BLaER1 treated with 17β-estradiol and CSF1 and Interleukin-3, amounts not matched to agents 10 nM and 100 nM (cell line): ENCODE measurements at regions not wholly inside any gene's neighbourhood (a gene's known extent, or its start where the extent isn't known, plus 50 kb on each side); places are given as distances from the start of the nearest gene placed in this dataset.
"Not testable (repeated sequence)": the region's sequence is repeated elsewhere in the genome, so short reads cannot be mapped to it uniquely, and the experiment has no call there.

Experiments
- H3K27ac ChIP-seq, 11 experiments: shearing (Covaris generic); formaldehyde crosslinking; 2 replicates each; pipeline ENCODE4 v1.8.1; 2022
- H3K27me3 ChIP-seq, 11 experiments: shearing (Covaris generic); formaldehyde crosslinking; 2 replicates each; pipeline ENCODE4 v1.8.1; 2022
- H3K36me3 ChIP-seq, 11 experiments: shearing (Covaris generic); formaldehyde crosslinking; 2 replicates each; pipeline ENCODE4 v1.8.1; 2022
- H3K4me1 ChIP-seq, 10 experiments: shearing (Covaris generic); formaldehyde crosslinking; 2 replicates each; pipeline ENCODE4 v1.8.1; 2022
- H3K4me2 ChIP-seq, 11 experiments: shearing (Covaris generic); formaldehyde crosslinking; 2 replicates each; pipeline ENCODE4 v1.8.1; 2022
- H3K4me3 ChIP-seq, 10 experiments: shearing (Covaris generic); formaldehyde crosslinking; 2 replicates each; pipeline ENCODE4 v1.8.1; 2022
- H3K9ac ChIP-seq, 11 experiments: shearing (Covaris generic); formaldehyde crosslinking; 2 replicates each; pipeline ENCODE4 v1.8.1; 2022
- H3K9me3 ChIP-seq, 11 experiments: shearing (Covaris generic); formaldehyde crosslinking; replicated peaks in 1 of 11; 2 replicates each; pipeline ENCODE4 v1.8.1; 2022
- H4K20me1 ChIP-seq, 11 experiments: shearing (Covaris generic); formaldehyde crosslinking; 2 replicates each; pipeline ENCODE4 v1.8.1; 2022
- Cebpa-rat ChIP-seq, 11 experiments: shearing (Covaris generic); IDR thresholded peaks; 2 replicates each; pipeline ENCODE4 v1.8.1; 2022

GRCh38 chr10:121138112-121138860 lies 287.1 kb downstream of the WDR11 start:
- H3K27ac ChIP-seq = no peak overlapping the region
- no peaks in the 10 kb centered on the region for H4K20me1 ChIP-seq

DNA sequence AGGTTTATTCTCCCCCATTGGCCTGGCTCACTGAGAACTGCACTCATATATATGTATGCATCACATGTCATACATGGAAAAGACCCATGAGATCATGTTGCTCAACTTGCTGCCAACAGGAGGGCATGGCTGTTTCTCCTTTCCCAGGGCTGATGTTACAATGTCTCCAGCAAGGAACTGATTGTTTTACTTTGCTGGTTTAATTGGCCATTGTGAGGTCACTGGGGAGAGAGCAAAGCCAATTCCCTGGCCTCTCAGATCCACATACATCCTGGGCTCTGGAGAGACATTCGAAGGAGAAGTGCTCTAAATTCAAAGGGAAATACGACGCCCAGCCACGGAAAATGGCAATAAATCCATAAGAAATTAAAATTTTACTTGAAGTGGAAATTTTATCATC lies 287.8 kb downstream of the WDR11 start:
- Histone ChIP-seq H3K9ac (no peak overlapping the region), H3K36me3 (no peaks in the 10 kb centered on the region), H3K9me3 (peaks cover 17 to 33% (median 23%) of the 10 kb centered on the region in 11 experiments), H3K4me3 (no peak overlapping the region), H3K27ac (no peak overlapping the region), H3K4me2 (no peak overlapping the region), H3K4me1 (no peaks in the 10 kb centered on the region), H3K27me3 (no peaks in the 10 kb centered on the region), H4K20me1 (no peaks in the 10 kb centered on the region)
- no peak for TF ChIP-seq Cebpa-rat (IDR thresholded peaks at IDR 0.05)

More at GRCh38 chr10:121138112-121138860, 287.1 kb downstream of the WDR11 start:
- H3K27me3 ChIP-seq = no peaks in the 10 kb centered on the region
- H3K36me3 ChIP-seq = no peaks in the 10 kb centered on the region
- no peak for TF ChIP-seq Cebpa-rat (IDR thresholded peaks at IDR 0.05)
- no peaks in the 10 kb centered on the region for H3K4me1 ChIP-seq
- H3K9ac ChIP-seq = no peak overlapping the region
- H3K9me3 ChIP-seq = peaks cover 11 to 27% (median 16%) of the 10 kb centered on the region in 11 experiments
- H3K4me2 ChIP-seq = no peak overlapping the region
- no peak overlapping the region for H3K4me3 ChIP-seq

GRCh38 chr10:121145802-121146395 lies 294.7 kb downstream of the WDR11 start:
- H3K4me1 ChIP-seq, H3K9ac ChIP-seq, H3K36me3 ChIP-seq, H3K27ac ChIP-seq, H3K4me2 ChIP-seq, H3K4me3 ChIP-seq, H3K27me3 ChIP-seq, H4K20me1 ChIP-seq: not testable (repeated sequence)
- H3K9me3 ChIP-seq = peaks cover 52 to 64% (median 58%) of the 10 kb centered on the region in 11 experiments

DNA sequence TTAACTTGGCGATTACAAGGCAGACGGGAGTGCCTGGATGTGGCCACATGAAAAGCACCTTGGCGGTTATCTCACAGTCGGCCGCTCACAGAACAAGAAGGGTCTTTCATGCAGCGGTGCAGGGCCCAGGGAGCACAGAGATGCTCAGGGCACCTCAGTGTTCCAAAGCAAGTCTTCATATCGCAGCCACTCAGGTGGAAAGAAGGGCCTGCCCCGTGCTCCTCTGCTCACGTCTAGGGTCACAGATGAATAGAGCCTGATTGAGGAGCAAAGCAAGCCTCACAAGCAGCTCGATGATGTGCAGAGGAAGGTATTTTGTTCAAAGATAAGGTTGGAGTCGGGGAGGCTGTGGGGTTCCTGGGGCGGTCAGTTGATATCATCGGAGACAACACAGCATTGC lies 297.8 kb downstream of the WDR11 start:
- no peaks in the 10 kb centered on the region for H4K20me1 ChIP-seq
- H3K27me3 ChIP-seq = no peaks in the 10 kb centered on the region
- TF ChIP-seq Cebpa-rat (IDR thresholded peaks at IDR 0.05) = no peak
- H3K27ac ChIP-seq = no peak overlapping the region
- H3K4me2 ChIP-seq = no peak overlapping the region
- peaks cover 32 to 50% (median 36%) of the 10 kb centered on the region in 11 experiments for H3K9me3 ChIP-seq
- no peak overlapping the region for H3K4me3 ChIP-seq
- H3K4me1 ChIP-seq = no peaks in the 10 kb centered on the region
- H3K9ac ChIP-seq = no peak overlapping the region
- no peaks in the 10 kb centered on the region for H3K36me3 ChIP-seq

- no peaks in the 10 kb centered on the region for H4K20me1 ChIP-seq
- no peaks in the 10 kb centered on the region for H3K36me3 ChIP-seq
- H3K27me3 ChIP-seq = no peaks in the 10 kb centered on the region
- no peak for TF ChIP-seq Cebpa-rat (IDR thresholded peaks at IDR 0.05)
- H3K4me3 ChIP-seq = no peak overlapping the region
- H3K4me2 ChIP-seq = no peak overlapping the region
- H3K9ac ChIP-seq = no peak overlapping the region
- H3K4me1 ChIP-seq = peaks cover 0 to 19% (median 0%) of the 10 kb centered on the region in 10 experiments; a peak in 4 of 20 replicates
- no peak overlapping the region for H3K27ac ChIP-seq
- H3K9me3 ChIP-seq = peaks cover 2 to 19% (median 4%) of the 10 kb centered on the region in 11 experiments; a peak in 16 of 22 replicates
Measured at GRCh38 chr10:121152033-121152432, 300.9 kb downstream of the WDR11 start.

- Histone ChIP-seq H4K20me1 (no peaks in the 10 kb centered on the region), H3K4me2 (no peak overlapping the region), H3K4me3 (no peak overlapping the region), H3K9ac (no peak overlapping the region), H3K27me3 (no peaks in the 10 kb centered on the region), H3K9me3 (peaks cover 0 to 10% (median 3%) of the 10 kb centered on the region in 11 experiments; a peak in 7 of 22 replicates), H3K36me3 (no peaks in the 10 kb centered on the region), H3K4me1 (peaks cover 0 to 28% (median 0%) of the 10 kb centered on the region in 10 experiments; a peak in 7 of 20 replicates), H3K27ac (no peak overlapping the region)
- no peak for TF ChIP-seq Cebpa-rat (IDR thresholded peaks at IDR 0.05)
Measured at GRCh38 chr10:121152935-121153334, 301.8 kb downstream of the WDR11 start.

GRCh38 chr10:121154310-121154709 lies 303.1 kb downstream of the WDR11 start:
- Histone ChIP-seq H3K9ac (no peak overlapping the region), H3K9me3 (peaks cover 0 to 9% (median 2%) of the 10 kb centered on the region in 11 experiments; a peak in 5 of 22 replicates), H3K36me3 (no peaks in the 10 kb centered on the region), H3K27me3 (no peaks in the 10 kb centered on the region), H4K20me1 (no peaks in the 10 kb centered on the region), H3K4me3 (no peak overlapping the region), H3K27ac (no peak overlapping the region), H3K4me2 (peak overlapping the region in 2 of 11 experiments; percentile 41 to 63; a peak in 4 of 22 replicates), H3K4me1 (peaks cover 0 to 40% (median 3%) of the 10 kb centered on the region in 10 experiments; a peak in 9 of 20 replicates)
- TF ChIP-seq Cebpa-rat (IDR thresholded peaks at IDR 0.05) = no peak

GRCh38 chr10:121154846-121155245 lies 303.7 kb downstream of the WDR11 start:
- Histone ChIP-seq H3K4me2 (peak overlapping the region in 2 of 11 experiments; percentile 41 to 63; a peak in 4 of 22 replicates), H3K9me3 (peaks cover 0 to 9% (median 2%) of the 10 kb centered on the region in 11 experiments; a peak in 5 of 22 replicates), H3K9ac (no peak overlapping the region), H3K4me3 (no peak overlapping the region), H3K27me3 (no peaks in the 10 kb centered on the region), H3K27ac (no peak overlapping the region), H3K4me1 (peaks cover 0 to 44% (median 3%) of the 10 kb centered on the region in 10 experiments; a peak in 9 of 20 replicates), H4K20me1 (no peaks in the 10 kb centered on the region), H3K36me3 (no peaks in the 10 kb centered on the region)
- no peak for TF ChIP-seq Cebpa-rat (IDR thresholded peaks at IDR 0.05)

DNA sequence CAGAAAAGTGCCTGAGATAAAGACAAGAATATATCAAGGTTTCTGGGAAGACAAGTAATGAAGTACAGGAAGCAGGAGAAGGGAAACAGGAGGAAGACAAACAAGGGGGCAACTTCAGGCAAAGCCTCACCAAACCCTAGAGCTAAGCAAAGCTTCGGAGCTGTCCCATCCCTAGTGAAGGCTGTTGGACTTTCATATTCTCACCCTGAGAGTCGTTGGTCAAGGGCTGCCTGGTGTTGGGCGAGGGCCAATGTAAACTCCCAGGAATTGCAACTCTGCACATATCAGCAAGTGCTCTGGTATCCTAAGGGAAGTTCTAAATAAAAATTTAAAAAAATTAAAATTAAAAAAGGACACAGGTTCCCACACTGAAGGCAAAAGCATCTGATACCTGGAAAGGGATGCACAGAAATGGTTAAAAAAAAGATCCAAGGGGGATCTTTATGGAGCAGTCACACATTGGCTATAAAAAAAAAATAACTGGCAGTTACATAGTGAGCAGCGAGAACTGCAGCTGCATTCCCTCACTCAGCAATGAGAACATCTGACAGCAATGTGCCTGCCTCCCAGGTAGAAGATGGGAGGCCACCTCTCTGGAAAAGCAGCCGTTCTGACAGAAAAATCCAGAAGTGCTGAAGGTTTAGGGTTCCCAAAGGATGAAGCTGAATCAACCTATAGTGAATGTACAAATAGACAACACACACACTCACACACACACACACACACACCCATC lies 304.7 kb downstream of the WDR11 start:
- Histone ChIP-seq H3K9me3 (peaks cover 0 to 9% (median 2%) of the 10 kb centered on the region in 11 experiments; a peak in 5 of 22 replicates), H3K36me3 (no peaks in the 10 kb centered on the region), H3K4me1 (peaks cover 0 to 44% (median 3%) of the 10 kb centered on the region in 10 experiments; a peak in 9 of 20 replicates), H3K9ac (no peak overlapping the region), H3K4me2 (peak overlapping the region in 2 of 11 experiments; percentile 41 to 63; a peak in 2 of 22 replicates), H3K27me3 (no peaks in the 10 kb centered on the region), H4K20me1 (no peaks in the 10 kb centered on the region), H3K4me3 (no peak overlapping the region), H3K27ac (no peak overlapping the region)
- no peak for TF ChIP-seq Cebpa-rat (IDR thresholded peaks at IDR 0.05)
